Bronchial epithelial cell (primary cell): ENCODE measurements at regions not wholly inside any gene's neighbourhood (a gene's known extent, or its start where the extent isn't known, plus 50 kb on each side); places are given as distances from the start of the nearest gene placed in this dataset.

Experiments used
- DNase-seq: peaks from one replicate; pipeline ENCODE4 v3.0.0-alpha.2; 2010; ENCODE audit warnings: low read depth
- FAIRE-seq: peaks from 2 replicates; lab custom pipeline; 2011; peaks lifted over from hg19 to GRCh38; lab: Jason Lieb, UNC
- H3K27me3 ChIP-seq: 2 replicates; pipeline ENCODE4 v1.5.1; 2011; ENCODE audit warnings: low read length; ENCODE audit not compliant: control insufficient read depth, insufficient read depth
- H3K36me3 ChIP-seq: 2 replicates; pipeline ENCODE4 v1.5.1; 2011; ENCODE audit warnings: low read length; ENCODE audit not compliant: control insufficient read depth, insufficient read depth
- H3K4me3 ChIP-seq: 2 replicates; pipeline ENCODE4 v1.5.1; 2011; ENCODE audit warnings: mild to moderate bottlenecking, low read depth, low read length, control low read depth
- TF ChIP-seq, protein P1 (sequence below): IDR thresholded peaks from 2 replicates; pipeline ENCODE4 v1.5.1; 2011; ENCODE audit warnings: mild to moderate bottlenecking, moderate library complexity, low read length, control low read depth, inconsistent platforms; ENCODE audit not compliant: insufficient read depth, severe bottlenecking

DNA sequence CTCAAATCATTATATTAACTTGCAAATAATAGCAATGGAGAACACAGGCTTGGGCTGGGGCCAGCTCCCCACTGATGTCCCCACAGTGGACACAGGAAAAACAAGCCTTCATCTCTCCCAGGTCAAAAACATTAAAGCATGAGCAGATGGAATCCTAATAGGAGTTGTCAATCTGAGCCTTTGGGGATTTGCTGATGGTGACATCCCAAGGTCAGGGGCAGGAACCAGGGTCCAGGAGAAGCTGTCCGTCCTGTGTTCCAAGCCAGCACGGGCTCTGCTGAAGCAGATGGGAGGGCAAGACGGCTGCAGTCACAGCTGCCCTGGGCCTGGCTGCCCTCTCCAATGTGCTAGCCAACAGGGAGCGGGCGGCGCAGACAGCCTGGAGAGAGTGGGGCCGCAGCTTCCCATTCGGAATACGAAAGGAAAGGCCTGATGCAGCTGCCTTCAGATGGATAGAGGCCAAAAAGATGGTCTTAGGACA, 135.5 kb downstream of the NDUFA10 start:
- FAIRE-seq (no peak), DNase-seq (no peak)
- H3K36me3 ChIP-seq, result no peaks in the 10 kb centered on the region
- H3K27me3 ChIP-seq, result no peaks in the 10 kb centered on the region
- no peak overlapping the region for H3K4me3 ChIP-seq
- TF ChIP-seq, protein P1, sequence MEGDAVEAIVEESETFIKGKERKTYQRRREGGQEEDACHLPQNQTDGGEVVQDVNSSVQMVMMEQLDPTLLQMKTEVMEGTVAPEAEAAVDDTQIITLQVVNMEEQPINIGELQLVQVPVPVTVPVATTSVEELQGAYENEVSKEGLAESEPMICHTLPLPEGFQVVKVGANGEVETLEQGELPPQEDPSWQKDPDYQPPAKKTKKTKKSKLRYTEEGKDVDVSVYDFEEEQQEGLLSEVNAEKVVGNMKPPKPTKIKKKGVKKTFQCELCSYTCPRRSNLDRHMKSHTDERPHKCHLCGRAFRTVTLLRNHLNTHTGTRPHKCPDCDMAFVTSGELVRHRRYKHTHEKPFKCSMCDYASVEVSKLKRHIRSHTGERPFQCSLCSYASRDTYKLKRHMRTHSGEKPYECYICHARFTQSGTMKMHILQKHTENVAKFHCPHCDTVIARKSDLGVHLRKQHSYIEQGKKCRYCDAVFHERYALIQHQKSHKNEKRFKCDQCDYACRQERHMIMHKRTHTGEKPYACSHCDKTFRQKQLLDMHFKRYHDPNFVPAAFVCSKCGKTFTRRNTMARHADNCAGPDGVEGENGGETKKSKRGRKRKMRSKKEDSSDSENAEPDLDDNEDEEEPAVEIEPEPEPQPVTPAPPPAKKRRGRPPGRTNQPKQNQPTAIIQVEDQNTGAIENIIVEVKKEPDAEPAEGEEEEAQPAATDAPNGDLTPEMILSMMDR, result no peak

DNA sequence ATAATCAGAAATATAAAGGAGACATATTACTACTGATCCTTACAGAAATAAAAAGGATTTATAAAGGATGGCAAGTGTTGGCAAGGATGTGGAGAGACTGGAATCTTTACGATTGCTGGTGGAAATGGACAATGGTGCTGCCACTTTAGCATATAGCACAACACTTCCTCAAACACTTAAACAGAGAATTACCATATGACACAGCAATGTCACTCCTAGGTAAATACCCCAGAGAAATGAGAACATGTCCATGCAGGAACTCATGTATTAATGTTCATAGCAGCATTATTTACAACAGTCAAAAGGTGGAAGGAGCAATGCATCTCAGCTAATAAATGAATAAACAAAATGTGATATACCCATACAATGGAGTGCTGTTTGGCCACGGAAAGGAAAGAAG, 137.5 kb downstream of the NDUFA10 start:
- no peak for FAIRE-seq

DNA sequence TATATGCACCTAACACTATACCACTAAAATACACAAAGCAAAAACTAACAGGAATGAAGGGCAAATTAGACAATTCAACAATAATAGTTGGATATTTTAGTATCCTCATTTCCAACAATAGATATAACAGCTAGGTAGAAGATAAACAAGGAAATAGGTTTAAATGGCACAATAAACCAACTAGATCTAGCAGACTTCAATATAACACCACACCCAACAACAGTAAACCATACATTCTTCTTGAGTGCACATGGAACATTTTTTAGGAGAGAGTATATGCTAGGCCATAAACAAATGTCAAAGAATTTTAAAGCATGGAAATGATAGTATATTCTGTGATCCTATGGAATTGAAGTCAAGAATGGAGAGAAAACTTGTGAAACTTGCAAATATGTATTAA, 138.4 kb downstream of the NDUFA10 start:
- Histone ChIP-seq H3K36me3 (no peaks in the 10 kb centered on the region), H3K4me3 (no peak overlapping the region), H3K27me3 (no peaks in the 10 kb centered on the region)
- no peak for FAIRE-seq
- TF ChIP-seq, protein P1, result no peak
- no peak for DNase-seq

More for the DNA sequence above, 137.5 kb downstream of the NDUFA10 start:
- no peaks in the 10 kb centered on the region for H3K27me3 ChIP-seq
- TF ChIP-seq, protein P1, result no peak
- DNase-seq, result peak; percentile 48
- H3K4me3 ChIP-seq, result no peak overlapping the region
- no peaks in the 10 kb centered on the region for H3K36me3 ChIP-seq

DNA sequence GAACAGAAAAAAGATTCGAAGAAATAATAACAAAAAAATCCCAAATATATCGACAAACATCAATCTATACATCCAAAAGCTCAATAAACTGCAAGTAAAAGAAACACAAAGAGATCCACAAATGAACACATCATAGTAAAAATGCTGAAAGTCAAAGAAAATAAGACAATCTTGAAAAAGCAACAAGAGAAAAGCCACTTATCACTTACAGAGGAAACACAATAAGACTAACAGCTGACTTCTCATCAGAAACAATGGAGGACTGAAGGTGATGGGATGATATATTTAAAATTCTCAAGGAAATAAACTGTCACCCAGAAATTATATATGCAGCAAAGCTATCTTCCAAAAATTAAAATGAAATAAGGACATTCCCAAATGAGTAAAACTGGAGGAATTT, 140.3 kb downstream of the NDUFA10 start:
- DNase-seq (no peak), FAIRE-seq (no peak)
- Histone ChIP-seq H3K4me3 (no peak overlapping the region), H3K27me3 (no peaks in the 10 kb centered on the region), H3K36me3 (no peaks in the 10 kb centered on the region)
- TF ChIP-seq, protein P1, result no peak

DNA sequence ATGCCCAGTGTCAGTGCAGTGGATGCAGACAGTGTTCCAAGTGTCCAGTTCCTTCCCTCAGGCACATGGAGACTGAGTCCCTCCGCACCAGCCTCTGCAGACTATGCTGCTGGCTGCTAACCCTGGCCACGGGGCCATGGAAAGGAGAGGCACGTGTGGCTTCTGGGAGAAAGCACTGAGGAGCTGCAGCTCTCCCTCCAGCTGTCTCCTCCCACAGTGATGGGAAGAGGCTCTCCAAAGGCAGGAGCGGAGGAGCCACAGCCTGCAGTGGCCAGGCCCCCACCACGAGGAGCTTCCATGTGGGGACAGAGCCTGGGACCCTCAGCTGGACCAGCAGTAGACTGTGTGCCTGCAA, 141.1 kb downstream of the NDUFA10 start:
- no peak overlapping the region for H3K4me3 ChIP-seq
- no peaks in the 10 kb centered on the region for H3K36me3 ChIP-seq
- TF ChIP-seq, protein P1, result no peak
- H3K27me3 ChIP-seq, result no peaks in the 10 kb centered on the region
- no peak for DNase-seq
- no peak for FAIRE-seq

DNA sequence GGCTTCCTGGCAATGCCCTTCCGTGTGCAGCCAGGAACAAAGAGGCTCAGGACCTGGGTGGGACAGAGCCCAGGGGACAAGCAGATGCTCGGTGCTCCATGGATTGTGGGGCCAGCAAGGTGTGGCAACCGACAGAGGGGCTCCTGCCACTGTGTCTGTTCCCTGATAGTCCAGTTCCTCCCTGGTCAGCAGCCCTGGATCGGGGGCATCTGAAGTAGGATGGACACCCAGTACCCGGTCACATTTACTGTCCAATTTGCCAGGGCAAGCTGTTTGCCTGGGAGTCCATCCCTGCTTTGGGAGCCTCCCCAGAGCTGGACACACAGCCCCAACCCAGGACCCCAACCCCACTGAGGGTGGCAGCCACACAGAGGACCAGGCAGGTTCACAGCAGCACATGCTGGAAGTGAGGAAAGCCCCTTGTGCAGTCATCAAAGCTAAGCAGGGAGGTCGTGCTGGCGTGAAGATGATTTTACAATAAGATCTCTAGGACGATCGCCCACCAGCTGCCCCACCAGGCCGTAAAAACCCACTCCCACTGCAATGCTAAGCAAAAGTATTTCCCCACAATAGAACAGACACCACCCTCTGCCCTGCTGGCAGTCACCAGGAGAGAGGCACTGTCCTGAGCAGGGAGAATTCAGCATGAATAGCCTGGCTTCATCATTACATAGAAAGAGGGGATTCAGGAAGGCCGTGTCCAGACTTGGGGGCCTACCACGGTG, 141.7 kb downstream of the NDUFA10 start:
- FAIRE-seq (no peak), DNase-seq (no peak)
- Histone ChIP-seq H3K4me3 (no peak overlapping the region), H3K27me3 (no peaks in the 10 kb centered on the region), H3K36me3 (no peaks in the 10 kb centered on the region)
- TF ChIP-seq, protein P1, result no peak
